Activated naive CD4-positive, alpha-beta T cell treated with anti-CD3 and anti-CD28 coated beads for 36 hours (primary cell): ENCODE measurements at regions not wholly inside any gene's neighbourhood (a gene's known extent, or its start where the extent isn't known, plus 50 kb on each side); places are given as distances from the start of the nearest gene placed in this dataset.

Experiments used
- CTCF ChIA-PET: fragments of 350-600 bp; sonication (Branson Sonifier 250); formaldehyde crosslinking; loops from one replicate; lab custom pipeline; 2021; ENCODE audit warnings: antibody characterized with exemption; lab: Charles Lee
- DNase-seq: peaks from one replicate; pipeline ENCODE4 v3.0.0-alpha.2; 2020
- H3K27ac Mint-ChIP-seq: one replicate; pipeline ENCODE4 v1.8.0; 2021; ENCODE audit warnings: mild to moderate bottlenecking, mixed read lengths
- H3K27me3 Mint-ChIP-seq: one replicate; pipeline ENCODE4 v1.8.0; 2021; ENCODE audit warnings: low read depth, mixed read lengths
- H3K36me3 Mint-ChIP-seq: one replicate; pipeline ENCODE4 v1.8.0; 2021; ENCODE audit warnings: low read depth, mixed read lengths
- H3K4me1 Mint-ChIP-seq: one replicate; pipeline ENCODE4 v1.8.0; 2021; ENCODE audit warnings: low read depth, mixed read lengths
- H3K4me3 Mint-ChIP-seq: one replicate; pipeline ENCODE4 v1.8.0; 2021; ENCODE audit warnings: mild to moderate bottlenecking, moderate library complexity, mixed read lengths
- H3K9me3 Mint-ChIP-seq: one replicate; pipeline ENCODE4 v1.8.0; 2021; ENCODE audit warnings: mixed read lengths
- intact Hi-C: fragments of 100-400 bp; cut with micrococcal nuclease; formaldehyde crosslinking; loops from one replicate; pipeline ENCODE4 v1.15.1; 2023

- Mint-ChIP-seq H3K4me1 (no peaks in the 10 kb centered on the region), H3K36me3 (no peaks in the 10 kb centered on the region), H3K27me3 (peaks cover 5% of the 10 kb centered on the region), H3K9me3 (no peaks in the 10 kb centered on the region), H3K4me3 (no peak overlapping the region), H3K27ac (no peak overlapping the region)
- DNase-seq, result no peak
- intact Hi-C loops, result no loop called here
- CTCF ChIA-PET, result no interaction called here
Measured at GRCh38 chr5:74250304-74251102, 390.0 kb downstream of the ENC1 start.

DNA sequence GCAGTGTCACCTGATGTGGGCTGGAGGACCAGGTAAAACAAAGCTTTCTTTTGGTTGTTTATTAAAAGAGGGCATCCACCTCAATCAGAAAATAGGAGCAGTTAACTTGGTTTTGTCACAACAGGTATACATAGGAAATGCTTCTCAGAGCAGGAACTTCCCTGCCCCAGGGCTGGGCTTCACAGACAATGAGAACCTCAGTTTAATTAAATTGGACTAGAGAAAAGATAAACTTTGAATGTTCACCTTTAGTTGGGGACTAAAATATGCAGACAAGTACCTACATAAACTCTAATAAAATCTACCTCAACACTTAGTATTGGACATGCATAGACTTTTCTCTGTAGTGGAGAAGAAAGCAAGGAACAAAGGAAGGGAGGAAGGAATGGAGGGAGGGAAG is 392.0 kb downstream of the ENC1 start:
- Mint-ChIP-seq H3K9me3 (no peaks in the 10 kb centered on the region), H3K27me3 (no peaks in the 10 kb centered on the region), H3K36me3 (no peaks in the 10 kb centered on the region), H3K27ac (no peak overlapping the region), H3K4me1 (no peaks in the 10 kb centered on the region), H3K4me3 (no peak overlapping the region)
- no peak for DNase-seq
- CTCF ChIA-PET, result no interaction called here
- intact Hi-C loops, result no loop called here

GRCh38 chr5:74244406-74244805 is 396.1 kb downstream of the ENC1 start:
- Mint-ChIP-seq H3K9me3 (no peaks in the 10 kb centered on the region), H3K4me3 (no peak overlapping the region), H3K4me1 (no peaks in the 10 kb centered on the region), H3K27ac (no peak overlapping the region), H3K27me3 (no peaks in the 10 kb centered on the region), H3K36me3 (no peaks in the 10 kb centered on the region)
- DNase-seq, result no peak
- CTCF ChIA-PET, result no interaction called here
- intact Hi-C loops, result no loop called here

GRCh38 chr5:74243634-74244033 is 396.9 kb downstream of the ENC1 start:
- CTCF ChIA-PET, result no interaction called here

DNA sequence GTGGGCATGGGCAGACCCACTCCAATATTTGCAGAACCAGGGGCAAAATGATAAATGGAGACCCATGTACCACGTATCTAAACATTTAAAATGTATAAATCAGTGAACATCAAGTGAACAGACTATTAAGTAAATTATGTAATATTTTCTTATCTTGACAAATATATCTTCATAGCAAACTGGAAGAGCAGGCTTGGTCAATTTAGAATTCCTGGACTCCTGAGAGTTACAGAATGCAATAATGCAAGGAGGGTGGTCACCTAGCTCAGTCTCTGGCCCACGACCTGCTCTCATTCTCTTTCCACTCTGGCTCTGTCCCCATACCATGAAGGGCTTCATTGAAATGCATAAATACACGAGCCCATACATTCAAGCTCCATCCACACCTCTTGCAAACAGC is 398.0 kb downstream of the ENC1 start:
- no peak overlapping the region for H3K27ac Mint-ChIP-seq
- DNase-seq, result no peak
- H3K27me3 Mint-ChIP-seq, result peaks cover 5% of the 10 kb centered on the region
- H3K4me3 Mint-ChIP-seq, result no peak overlapping the region
- no peaks in the 10 kb centered on the region for H3K4me1 Mint-ChIP-seq
- intact Hi-C loops, result no loop called here
- no peaks in the 10 kb centered on the region for H3K36me3 Mint-ChIP-seq
- H3K9me3 Mint-ChIP-seq, result no peaks in the 10 kb centered on the region
- CTCF ChIA-PET, result no interaction called here

More at GRCh38 chr5:74243634-74244033, 396.9 kb downstream of the ENC1 start:
- peaks cover under 1% of the 10 kb centered on the region for H3K27me3 Mint-ChIP-seq
- no peak overlapping the region for H3K27ac Mint-ChIP-seq
- no peaks in the 10 kb centered on the region for H3K9me3 Mint-ChIP-seq
- H3K36me3 Mint-ChIP-seq, result no peaks in the 10 kb centered on the region
- no peak overlapping the region for H3K4me3 Mint-ChIP-seq
- DNase-seq, result no peak
- H3K4me1 Mint-ChIP-seq, result no peaks in the 10 kb centered on the region
- intact Hi-C loops, result no loop called here

GRCh38 chr5:74241751-74242140 is 398.8 kb downstream of the ENC1 start:
- no peak for DNase-seq
- Mint-ChIP-seq H3K9me3 (no peaks in the 10 kb centered on the region), H3K36me3 (no peaks in the 10 kb centered on the region), H3K27ac (no peak overlapping the region), H3K4me3 (no peak overlapping the region), H3K4me1 (no peaks in the 10 kb centered on the region), H3K27me3 (peaks cover 5% of the 10 kb centered on the region)
- intact Hi-C loops, result no loop called here
- CTCF ChIA-PET, result no interaction called here

DNA sequence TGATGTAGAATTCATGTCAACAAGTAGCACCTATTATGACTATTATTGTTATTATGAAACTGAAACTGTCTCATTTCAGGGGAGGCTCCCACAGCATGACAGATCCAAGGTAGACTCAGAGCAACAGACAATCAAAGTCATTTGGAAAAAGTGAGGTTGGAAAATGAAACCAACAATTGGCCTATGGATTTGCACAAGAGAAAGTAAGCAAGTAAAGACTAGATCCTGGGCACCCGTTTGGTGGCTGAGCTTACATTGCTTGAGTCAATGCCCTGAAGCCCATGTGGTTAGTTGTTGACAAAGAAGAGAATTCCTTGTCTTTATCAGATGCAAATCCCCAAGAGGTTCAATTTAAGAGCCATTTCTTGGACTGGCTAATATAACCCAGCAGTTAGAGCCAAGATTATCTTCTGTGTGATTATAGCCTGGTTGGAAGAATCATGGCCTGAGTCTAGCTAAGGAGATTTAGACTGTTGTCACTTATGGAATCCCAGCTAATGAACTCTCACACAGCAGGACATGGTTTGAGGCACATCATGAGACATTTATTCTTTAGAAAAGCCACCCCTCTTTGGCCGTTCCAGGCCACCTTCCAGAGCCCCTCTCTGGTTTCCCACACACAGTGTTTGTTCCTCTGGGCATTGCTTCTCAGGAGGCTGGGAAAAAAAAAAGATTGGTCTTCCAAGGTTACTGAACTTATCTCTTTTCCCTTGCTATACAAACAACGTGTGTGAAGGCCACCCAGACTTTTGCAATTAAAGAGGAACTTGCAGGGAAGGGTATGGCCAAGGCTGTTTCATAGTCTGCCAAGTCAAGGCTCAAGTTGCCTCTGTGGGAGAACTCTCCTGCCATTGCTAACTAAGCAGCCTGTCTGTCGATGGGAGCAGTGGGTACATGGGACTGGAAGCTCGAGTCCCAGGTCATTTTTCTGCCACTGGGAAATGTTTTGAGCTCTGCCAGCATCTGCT is 399.5 kb downstream of the ENC1 start:
- H3K27me3 Mint-ChIP-seq, result peaks cover 5% of the 10 kb centered on the region
- no peak overlapping the region for H3K4me3 Mint-ChIP-seq
- intact Hi-C loops, result no loop called here
- no peaks in the 10 kb centered on the region for H3K9me3 Mint-ChIP-seq
- no peaks in the 10 kb centered on the region for H3K36me3 Mint-ChIP-seq
- H3K4me1 Mint-ChIP-seq, result no peaks in the 10 kb centered on the region
- no peak overlapping the region for H3K27ac Mint-ChIP-seq
- DNase-seq, result no peak
- CTCF ChIA-PET, result no interaction called here

DNA sequence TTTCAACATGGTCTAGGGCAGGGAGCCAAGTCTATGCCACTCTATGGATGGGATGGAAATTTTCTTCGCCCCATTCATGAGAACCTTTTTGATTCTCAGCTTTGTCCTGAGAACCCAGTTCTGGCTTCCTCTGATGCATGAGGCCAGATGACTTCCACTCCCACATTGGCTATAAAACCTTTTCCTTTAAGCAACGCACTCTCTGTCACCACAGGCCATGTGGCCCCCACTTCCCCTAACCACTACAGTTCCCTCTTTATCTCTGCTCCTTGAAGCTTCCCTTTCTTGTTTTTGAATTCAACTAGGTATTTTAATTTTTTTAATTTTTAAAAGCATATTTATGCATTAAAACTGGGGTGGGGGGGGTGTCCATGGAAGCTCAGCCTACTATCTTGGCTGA is 401.3 kb downstream of the ENC1 start:
- CTCF ChIA-PET, result interaction anchor here (1.7 kb wide), 1 partner anchor 27 kb away, joined by 4 read pairs; no protein-coding TSS in a partner anchor
- H3K27me3 Mint-ChIP-seq, result peaks cover 5% of the 10 kb centered on the region
- H3K27ac Mint-ChIP-seq, result no peak overlapping the region
- no peaks in the 10 kb centered on the region for H3K9me3 Mint-ChIP-seq
- DNase-seq, result no peak
- H3K36me3 Mint-ChIP-seq, result no peaks in the 10 kb centered on the region
- H3K4me3 Mint-ChIP-seq, result no peak overlapping the region
- intact Hi-C loops, result no loop called here
- H3K4me1 Mint-ChIP-seq, result no peaks in the 10 kb centered on the region

DNA sequence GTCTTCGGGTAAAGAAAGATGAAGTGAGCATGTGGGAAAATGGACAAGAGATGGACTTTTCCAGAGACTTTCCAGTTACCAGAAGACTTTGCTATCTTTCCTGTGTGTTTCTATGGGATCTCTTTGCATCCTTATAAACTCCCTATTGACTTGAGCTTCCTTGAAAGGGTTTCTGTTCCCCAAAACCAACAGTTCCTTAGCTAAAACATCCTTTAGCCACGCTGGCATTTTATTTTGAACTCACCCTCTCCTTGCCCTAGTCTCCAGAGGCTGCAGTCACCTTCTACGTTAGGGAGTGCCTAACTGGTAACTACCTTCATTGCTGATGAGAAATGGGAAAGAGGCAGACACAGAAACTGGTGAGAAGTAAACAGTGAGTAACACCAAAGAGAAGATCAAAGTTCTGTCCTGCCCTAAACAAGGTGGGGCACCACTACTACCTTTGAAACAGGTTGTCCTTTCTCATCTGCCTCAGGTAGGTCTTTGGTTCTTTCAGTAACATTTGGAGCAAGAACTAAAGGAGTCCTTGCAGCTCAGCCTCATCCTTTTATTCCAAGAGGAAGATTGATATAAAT is 402.9 kb downstream of the ENC1 start:
- H3K27ac Mint-ChIP-seq, result no peak overlapping the region
- no peaks in the 10 kb centered on the region for H3K4me1 Mint-ChIP-seq
- no peak overlapping the region for H3K4me3 Mint-ChIP-seq
- CTCF ChIA-PET, result no interaction called here
- peaks cover 8% of the 10 kb centered on the region for H3K27me3 Mint-ChIP-seq
- no peaks in the 10 kb centered on the region for H3K9me3 Mint-ChIP-seq
- H3K36me3 Mint-ChIP-seq, result no peaks in the 10 kb centered on the region
- intact Hi-C loops, result no loop called here
- no peak for DNase-seq

GRCh38 chr5:74235552-74235951 is 405.0 kb downstream of the ENC1 start:
- Mint-ChIP-seq H3K27ac (no peak overlapping the region), H3K9me3 (no peaks in the 10 kb centered on the region), H3K27me3 (peaks cover 17% of the 10 kb centered on the region), H3K36me3 (no peaks in the 10 kb centered on the region), H3K4me1 (peaks cover 2% of the 10 kb centered on the region), H3K4me3 (no peak overlapping the region)
- CTCF ChIA-PET, result no interaction called here
- no peak for DNase-seq
- intact Hi-C loops, result no loop called here

DNA sequence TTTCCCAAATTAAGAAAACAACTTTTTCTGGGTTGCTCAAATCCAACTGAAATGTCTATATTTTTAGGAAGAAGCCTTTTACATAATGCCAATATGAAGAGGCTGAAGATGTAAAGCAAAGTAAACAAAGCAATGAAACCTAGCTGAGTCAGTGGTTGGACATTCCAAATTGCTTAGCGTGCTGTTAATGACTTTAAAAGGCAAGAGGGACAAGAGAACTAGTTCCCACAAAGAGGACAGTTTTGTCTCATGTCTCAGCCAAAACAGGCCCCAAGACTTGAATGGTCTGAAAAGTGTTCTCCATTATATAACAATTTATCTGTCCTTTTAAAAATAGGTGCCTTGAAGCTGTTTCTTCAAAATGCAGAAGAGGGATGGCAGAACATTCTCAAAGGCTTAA is 407.0 kb downstream of the ENC1 start:
- no peak for DNase-seq
- Mint-ChIP-seq H3K36me3 (no peaks in the 10 kb centered on the region), H3K9me3 (peaks cover 2% of the 10 kb centered on the region), H3K27ac (no peak overlapping the region), H3K4me3 (no peak overlapping the region), H3K27me3 (peaks cover 20% of the 10 kb centered on the region), H3K4me1 (peaks cover 2% of the 10 kb centered on the region)
- intact Hi-C loops, result no loop called here
- CTCF ChIA-PET, result no interaction called here

GRCh38 chr5:74233091-74233490 is 407.4 kb downstream of the ENC1 start:
- H3K9me3 Mint-ChIP-seq, result peaks cover 2% of the 10 kb centered on the region
- CTCF ChIA-PET, result no interaction called here
- no peak for DNase-seq
- H3K27me3 Mint-ChIP-seq, result peaks cover 17% of the 10 kb centered on the region
- H3K27ac Mint-ChIP-seq, result no peak overlapping the region
- no peak overlapping the region for H3K4me3 Mint-ChIP-seq
- no peaks in the 10 kb centered on the region for H3K36me3 Mint-ChIP-seq
- H3K4me1 Mint-ChIP-seq, result peaks cover 2% of the 10 kb centered on the region
- intact Hi-C loops, result no loop called here
